Osteoblast (primary cell): ENCODE measurements at regions not wholly inside any gene's neighbourhood (a gene's known extent, or its start where the extent isn't known, plus 50 kb on each side); places are given as distances from the start of the nearest gene placed in this dataset.
"Not testable (repeated sequence)": the region's sequence is repeated elsewhere in the genome, so short reads cannot be mapped to it uniquely, and the experiment has no call there.

Experiments used
- DNase-seq: peaks from one replicate; pipeline ENCODE4 v3.0.0; 2011; ENCODE audit warnings: low spot score, mixed read lengths; ENCODE audit not compliant: insufficient read length; ENCODE audit errors: missing footprints
- H2AFZ ChIP-seq: 2 replicates; pipeline ENCODE4 v1.6.0; 2011; ENCODE audit warnings: mild to moderate bottlenecking, low read length
- H3K27ac ChIP-seq: 2 replicates; pipeline ENCODE4 v1.5.1; 2011; ENCODE audit warnings: mild to moderate bottlenecking, low read depth, low read length, moderate library complexity
- H3K27me3 ChIP-seq: 2 replicates; pipeline ENCODE4 v1.6.0; 2012; ENCODE audit warnings: mild to moderate bottlenecking, control low read depth, inconsistent platforms, low read length, moderate library complexity; ENCODE audit not compliant: insufficient read depth
- H3K36me3 ChIP-seq: 2 replicates; pipeline ENCODE4 v1.5.1; 2011; ENCODE audit warnings: mild to moderate bottlenecking, low read length, control low read depth, moderate library complexity; ENCODE audit not compliant: insufficient read depth
- H3K4me1 ChIP-seq: 2 replicates; pipeline ENCODE4 v1.5.1; 2011; ENCODE audit warnings: mild to moderate bottlenecking, low read length, control low read depth, moderate library complexity; ENCODE audit not compliant: insufficient read depth
- H3K4me2 ChIP-seq: 2 replicates; pipeline ENCODE4 v1.6.0; 2011; ENCODE audit warnings: mild to moderate bottlenecking, low read length; ENCODE audit not compliant: insufficient read depth
- H3K4me3 ChIP-seq: fragments of 200-600 bp; sonication (generic); 3 replicates; pipeline ENCODE4 v1.5.1; 2012; ENCODE audit warnings: mild to moderate bottlenecking, low read length, inconsistent platforms; ENCODE audit not compliant: insufficient read depth
- H3K79me2 ChIP-seq: 2 replicates; pipeline ENCODE4 v1.6.0; 2012; ENCODE audit warnings: mild to moderate bottlenecking, low read length, control low read depth, inconsistent platforms; ENCODE audit not compliant: insufficient read depth
- H3K9me3 ChIP-seq: 2 replicates; pipeline ENCODE4 v1.5.1; 2011; ENCODE audit warnings: low read depth, low read length, control low read depth
- H4K20me1 ChIP-seq: 2 replicates; pipeline ENCODE4 v1.6.0; 2012; ENCODE audit warnings: mild to moderate bottlenecking, low read length, control low read depth; ENCODE audit not compliant: insufficient read depth

DNA sequence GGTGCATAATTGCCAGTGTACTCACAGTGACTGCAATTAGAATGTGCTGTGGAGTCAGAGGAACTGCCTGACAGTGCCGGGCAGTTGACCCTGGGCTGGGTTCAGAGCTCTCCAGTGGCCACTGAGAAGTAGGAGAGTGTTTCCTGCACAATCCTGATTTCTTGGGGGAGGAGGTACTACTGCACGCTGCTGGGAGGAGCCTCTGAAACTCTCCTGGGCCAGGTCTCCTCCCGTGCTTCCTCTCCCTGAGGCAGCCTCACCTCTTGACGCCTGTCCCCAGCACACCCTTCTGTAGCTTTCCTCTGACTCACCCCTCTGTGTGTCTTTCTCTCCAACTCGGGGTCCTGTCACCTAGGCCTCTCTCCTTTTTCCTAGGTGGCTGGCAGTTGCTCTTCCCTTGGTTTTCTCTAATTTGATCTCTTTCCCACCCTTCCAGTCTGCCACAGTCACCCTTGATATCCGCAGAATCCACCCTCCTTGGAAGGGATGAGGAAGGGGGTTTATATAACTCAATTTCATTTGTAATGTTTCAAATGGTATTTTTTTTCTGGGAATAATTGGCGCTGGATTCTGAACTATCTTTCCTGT lies 264.7 kb upstream of the PLGLB2 start:
- H3K4me1 ChIP-seq = peaks cover 16% of the 10 kb centered on the region
- not testable (repeated sequence) for H3K4me3 ChIP-seq, H4K20me1 ChIP-seq, DNase-seq, H3K36me3 ChIP-seq, H3K9me3 ChIP-seq, H3K4me2 ChIP-seq, H3K27ac ChIP-seq, H2AFZ ChIP-seq, H3K27me3 ChIP-seq
- H3K79me2 ChIP-seq = peaks cover 58% of the 10 kb centered on the region

GRCh38 chr2:87484363-87484762 lies 263.5 kb upstream of the PLGLB2 start:
- H2AFZ ChIP-seq, H3K9me3 ChIP-seq, H3K4me3 ChIP-seq, H3K27ac ChIP-seq, H3K4me2 ChIP-seq, H3K36me3 ChIP-seq, DNase-seq, H3K27me3 ChIP-seq, H4K20me1 ChIP-seq: not testable (repeated sequence)
- H3K4me1 ChIP-seq = peaks cover 14% of the 10 kb centered on the region
- H3K79me2 ChIP-seq = peaks cover 65% of the 10 kb centered on the region

GRCh38 chr2:87485455-87485854 lies 262.4 kb upstream of the PLGLB2 start:
- not testable (repeated sequence) for H3K27ac ChIP-seq, H3K36me3 ChIP-seq, H3K27me3 ChIP-seq, DNase-seq, H3K4me3 ChIP-seq, H2AFZ ChIP-seq, H4K20me1 ChIP-seq, H3K9me3 ChIP-seq
- peaks cover 14% of the 10 kb centered on the region for H3K4me1 ChIP-seq
- peaks cover 66% of the 10 kb centered on the region for H3K79me2 ChIP-seq
- peak overlapping the region; percentile 43 for H3K4me2 ChIP-seq

DNA sequence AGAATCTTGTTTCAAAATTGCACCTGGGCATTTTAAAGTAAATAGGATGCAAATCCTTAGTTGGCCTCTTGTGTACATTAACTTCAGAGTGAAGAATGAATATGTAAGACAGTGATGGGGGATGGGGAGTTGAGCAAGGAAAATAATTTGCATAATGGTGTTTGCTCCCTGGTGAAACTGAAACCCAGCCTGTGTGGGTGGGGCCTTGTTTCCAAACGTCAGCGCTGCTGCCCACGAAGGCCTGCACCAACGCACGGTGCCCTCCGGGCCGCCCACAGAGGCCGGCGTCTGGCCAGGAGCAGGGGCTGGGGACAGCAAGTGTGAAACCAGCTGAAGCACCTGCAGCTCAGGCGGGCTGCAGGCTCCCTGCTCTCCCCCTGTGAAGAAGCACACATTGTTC lies 262.0 kb upstream of the PLGLB2 start:
- not testable (repeated sequence) for H4K20me1 ChIP-seq, H3K4me3 ChIP-seq, H3K27me3 ChIP-seq, H3K27ac ChIP-seq, DNase-seq, H2AFZ ChIP-seq, H3K36me3 ChIP-seq, H3K9me3 ChIP-seq
- Histone ChIP-seq H3K4me1 (peaks cover 14% of the 10 kb centered on the region), H3K4me2 (peak overlapping the region; percentile 43), H3K79me2 (peaks cover 65% of the 10 kb centered on the region)

GRCh38 chr2:87486413-87486812 lies 261.5 kb upstream of the PLGLB2 start:
- not testable (repeated sequence) for H3K9me3 ChIP-seq, DNase-seq, H2AFZ ChIP-seq, H3K27me3 ChIP-seq, H3K4me3 ChIP-seq, H3K36me3 ChIP-seq, H3K27ac ChIP-seq, H4K20me1 ChIP-seq
- peaks cover 14% of the 10 kb centered on the region for H3K4me1 ChIP-seq
- H3K4me2 ChIP-seq = peak overlapping the region; percentile 39
- peaks cover 63% of the 10 kb centered on the region for H3K79me2 ChIP-seq

- not testable (repeated sequence) for H3K4me2 ChIP-seq, H3K27ac ChIP-seq, H3K4me3 ChIP-seq, DNase-seq, H3K27me3 ChIP-seq, H3K36me3 ChIP-seq, H3K9me3 ChIP-seq, H2AFZ ChIP-seq, H4K20me1 ChIP-seq, H3K4me1 ChIP-seq
- H3K79me2 ChIP-seq = peaks cover 61% of the 10 kb centered on the region
Measured at GRCh38 chr2:87488021-87488420, 259.9 kb upstream of the PLGLB2 start.

DNA sequence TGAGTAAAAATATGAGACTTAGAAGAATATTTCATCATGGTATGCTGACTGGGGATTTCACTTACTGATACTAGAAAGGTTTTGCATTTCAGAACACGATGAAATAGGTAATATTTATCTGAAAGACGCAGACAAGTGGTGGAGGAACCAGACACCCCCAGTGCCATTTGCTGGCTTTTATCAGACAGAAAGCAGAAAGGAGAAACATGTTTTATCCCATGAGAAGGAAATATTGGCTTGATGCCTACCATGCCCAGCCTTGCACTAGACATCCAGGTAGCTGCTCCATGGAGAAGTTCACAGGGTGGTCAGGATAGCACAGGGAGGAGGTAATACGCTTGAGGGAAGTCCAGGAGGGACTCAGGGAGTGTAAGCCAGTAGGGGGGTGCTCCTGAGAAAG lies 258.9 kb upstream of the PLGLB2 start:
- H3K36me3 ChIP-seq, H3K27ac ChIP-seq, H3K4me1 ChIP-seq, H3K9me3 ChIP-seq, H4K20me1 ChIP-seq, DNase-seq, H3K4me3 ChIP-seq, H2AFZ ChIP-seq, H3K4me2 ChIP-seq, H3K27me3 ChIP-seq: not testable (repeated sequence)
- peaks cover 61% of the 10 kb centered on the region for H3K79me2 ChIP-seq

DNA sequence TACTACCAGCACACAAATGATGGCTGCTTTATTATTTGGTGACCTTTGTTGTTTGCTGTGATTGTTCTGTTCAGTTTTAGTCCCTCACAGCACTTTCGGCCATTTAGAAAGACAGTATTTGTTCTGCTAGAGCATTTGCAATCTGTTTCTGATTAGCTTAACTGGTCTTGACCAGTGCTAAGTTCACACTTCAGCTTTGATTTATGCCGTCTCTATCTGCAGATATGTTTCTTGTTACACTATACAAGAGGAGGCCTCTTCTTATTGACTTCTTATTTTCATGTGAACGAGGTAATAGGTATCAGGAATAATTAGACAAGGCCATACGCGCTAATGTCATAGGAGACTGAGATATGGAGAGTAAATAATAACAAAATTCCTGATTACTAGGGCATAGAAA lies 253.0 kb upstream of the PLGLB2 start:
- H3K4me2 ChIP-seq, H3K9me3 ChIP-seq, H2AFZ ChIP-seq, H3K36me3 ChIP-seq, H3K4me1 ChIP-seq, H3K27me3 ChIP-seq, H3K27ac ChIP-seq, H4K20me1 ChIP-seq, H3K4me3 ChIP-seq, DNase-seq: not testable (repeated sequence)
- H3K79me2 ChIP-seq = peaks cover 45% of the 10 kb centered on the region

- H3K4me2 ChIP-seq, DNase-seq, H3K4me3 ChIP-seq, H2AFZ ChIP-seq, H4K20me1 ChIP-seq, H3K27me3 ChIP-seq, H3K36me3 ChIP-seq, H3K4me1 ChIP-seq, H3K9me3 ChIP-seq: not testable (repeated sequence)
- H3K79me2 ChIP-seq = peaks cover 47% of the 10 kb centered on the region
- H3K27ac ChIP-seq = peak overlapping the region; percentile 8
Measured at GRCh38 chr2:87495455-87495854, 252.4 kb upstream of the PLGLB2 start.
